GM21717 (cell line): ENCODE measurements at regions not wholly inside any gene's neighbourhood (a gene's known extent, or its start where the extent isn't known, plus 50 kb on each side); places are given as distances from the start of the nearest gene placed in this dataset.
"Not testable (repeated sequence)": the region's sequence is repeated elsewhere in the genome, so short reads cannot be mapped to it uniquely, and the experiment has no call there.

Experiments used
- ATAC-seq: cut with Tn5 transposase; IDR thresholded peaks from one replicate; pipeline ENCODE4 v1.9.1; 2021; ENCODE audit warnings: mild to moderate bottlenecking, moderate library complexity; ENCODE audit not compliant: unreplicated experiment

GRCh38 chr11:29119116-29119515 lies 897.7 kb downstream of the KCNA4 start:
- no peak for ATAC-seq

GRCh38 chr11:29100967-29101366 lies 915.9 kb downstream of the KCNA4 start:
- no peak for ATAC-seq

GRCh38 chr11:29095821-29096220 lies 921.0 kb downstream of the KCNA4 start:
- ATAC-seq, result no peak

GRCh38 chr11:29093416-29094120 lies 923.3 kb downstream of the KCNA4 start:
- ATAC-seq, result no peak

- no peak for ATAC-seq
Measured at GRCh38 chr11:29087200-29087812, 929.5 kb downstream of the KCNA4 start.

GRCh38 chr11:29075726-29076125 lies 941.1 kb downstream of the KCNA4 start:
- no peak for ATAC-seq

GRCh38 chr11:29063630-29064361 lies 953.0 kb downstream of the KCNA4 start:
- ATAC-seq, result no peak

- ATAC-seq, result no peak
Measured at GRCh38 chr11:29061452-29061851, 953.3 kb downstream of the METTL15 start.

GRCh38 chr11:29056487-29056886 lies 948.3 kb downstream of the METTL15 start:
- ATAC-seq, result not testable (repeated sequence)

GRCh38 chr11:29051935-29052334 lies 943.7 kb downstream of the METTL15 start:
- no peak for ATAC-seq

- ATAC-seq, result not testable (repeated sequence)
Measured at GRCh38 chr11:29050962-29051361, 942.8 kb downstream of the METTL15 start.

- ATAC-seq, result no peak
Measured at GRCh38 chr11:29040489-29040888, 932.3 kb downstream of the METTL15 start.

- no peak for ATAC-seq
Measured at GRCh38 chr11:29032384-29033149, 924.4 kb downstream of the METTL15 start.

GRCh38 chr11:29029452-29029851 lies 921.3 kb downstream of the METTL15 start:
- ATAC-seq, result no peak

- no peak for ATAC-seq
Measured at GRCh38 chr11:29027436-29027835, 919.2 kb downstream of the METTL15 start.

- ATAC-seq, result no peak
Measured at GRCh38 chr11:29026286-29026685, 918.1 kb downstream of the METTL15 start.

- ATAC-seq, result no peak
Measured at GRCh38 chr11:29025001-29025400, 916.8 kb downstream of the METTL15 start.

- ATAC-seq, result no peak
Measured at GRCh38 chr11:29024386-29024785, 916.2 kb downstream of the METTL15 start.

- ATAC-seq, result no peak
Measured at GRCh38 chr11:29023761-29024160, 915.6 kb downstream of the METTL15 start.

- no peak for ATAC-seq
Measured at GRCh38 chr11:29022676-29023075, 914.5 kb downstream of the METTL15 start.

GRCh38 chr11:29019960-29020683 lies 911.9 kb downstream of the METTL15 start:
- no peak for ATAC-seq
